ENCODE measurements at regions not wholly inside any gene's neighbourhood (a gene's known extent, or its start where the extent isn't known, plus 50 kb on each side); places are given as distances from the start of the nearest gene placed in this dataset.

GRCh38 chr6:113388996-113389395 lies 468.1 kb upstream of the MARCKS start:
- TF ChIP-seq POLR2AphosphoS5 (IDR thresholded peaks at IDR 0.05; ENCODE audit: borderline replicate concordance, low read depth, low read length) (no peak), EZH2 (IDR thresholded peaks at IDR 0.05) (no peak)

Measured in SK-N-MC (cell line).